SK-N-DZ (cell line): ENCODE measurements at regions not wholly inside any gene's neighbourhood (a gene's known extent, or its start where the extent isn't known, plus 50 kb on each side); places are given as distances from the start of the nearest gene placed in this dataset.
"Not testable (repeated sequence)": the region's sequence is repeated elsewhere in the genome, so short reads cannot be mapped to it uniquely, and the experiment has no call there.

Source experiments
- DNase-seq: peaks from one replicate; pipeline ENCODE4 v3.0.0-alpha.2; 2015; ENCODE audit warnings: low spot score

DNA sequence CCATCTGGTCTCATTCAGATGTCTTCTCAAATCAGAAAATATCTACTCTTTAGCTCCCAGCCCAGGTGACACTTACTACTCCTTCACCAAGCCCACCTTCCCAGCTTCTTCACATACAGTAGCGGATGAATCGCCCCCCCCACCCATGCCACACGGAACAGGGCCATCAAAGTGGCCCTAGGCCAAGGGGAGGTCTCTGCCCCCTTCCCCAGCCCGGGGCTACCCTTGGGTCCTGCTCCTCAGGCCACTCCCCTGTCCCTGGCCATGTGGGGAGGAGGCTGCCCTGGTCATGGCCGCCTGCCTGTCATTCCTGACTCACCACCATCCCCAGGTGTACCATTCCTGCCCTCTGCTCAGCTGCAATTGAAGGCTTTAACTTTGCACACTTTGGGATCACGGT, 142.8 kb downstream of the NECTIN1 start:
- DNase-seq: no peak

GRCh38 chr11:119585043-119585781, 143.8 kb downstream of the NECTIN1 start:
- DNase-seq: no peak

DNA sequence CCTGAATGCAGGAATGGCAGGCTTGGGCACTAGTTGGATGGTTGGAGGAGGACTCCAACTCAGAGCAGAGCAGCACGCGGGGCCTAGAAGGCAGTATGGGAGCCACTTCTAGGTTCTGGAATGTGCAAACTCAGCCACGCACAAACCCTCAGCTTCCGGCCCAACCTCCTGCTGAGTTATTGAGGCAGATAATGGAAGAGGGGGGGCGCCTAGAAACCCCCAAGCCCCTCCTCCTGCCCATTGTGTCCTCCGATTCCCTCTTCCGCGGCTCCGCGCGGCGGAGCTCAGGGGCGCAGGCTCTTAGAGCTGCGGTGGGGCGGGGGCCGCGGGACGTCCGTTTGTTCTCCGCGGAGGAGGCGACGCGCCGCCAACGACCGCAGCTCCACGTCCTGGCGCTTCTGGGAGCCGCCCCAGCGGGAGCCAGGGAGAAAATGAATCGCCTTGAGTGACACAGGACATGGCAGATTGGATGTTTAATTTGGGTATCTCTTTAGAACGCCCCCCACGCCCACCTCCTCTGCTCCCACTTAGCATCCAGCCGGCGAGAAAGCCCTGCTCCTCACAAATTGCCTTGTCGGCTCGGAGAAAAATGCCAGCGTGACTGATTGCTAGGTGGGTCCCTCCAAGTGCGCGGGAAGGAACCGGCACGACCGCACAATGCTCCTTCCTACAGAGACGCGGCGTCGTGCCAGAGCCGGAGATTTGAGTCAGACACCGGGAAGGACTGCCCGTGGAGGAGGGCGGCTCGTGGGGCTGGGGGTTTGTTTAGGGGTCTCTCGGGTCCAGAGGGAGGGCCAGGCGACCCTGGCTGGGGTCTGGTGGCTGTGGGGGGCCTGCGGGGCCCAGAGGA, 144.6 kb downstream of the NECTIN1 start:
- peak; percentile 50 for DNase-seq

GRCh38 chr11:119583585-119583984, 145.4 kb downstream of the NECTIN1 start:
- DNase-seq: no peak

- DNase-seq: not testable (repeated sequence)
Measured at GRCh38 chr11:119581396-119581795, 147.6 kb downstream of the NECTIN1 start.

GRCh38 chr11:119580751-119581150, 148.2 kb downstream of the NECTIN1 start:
- DNase-seq: no peak

DNA sequence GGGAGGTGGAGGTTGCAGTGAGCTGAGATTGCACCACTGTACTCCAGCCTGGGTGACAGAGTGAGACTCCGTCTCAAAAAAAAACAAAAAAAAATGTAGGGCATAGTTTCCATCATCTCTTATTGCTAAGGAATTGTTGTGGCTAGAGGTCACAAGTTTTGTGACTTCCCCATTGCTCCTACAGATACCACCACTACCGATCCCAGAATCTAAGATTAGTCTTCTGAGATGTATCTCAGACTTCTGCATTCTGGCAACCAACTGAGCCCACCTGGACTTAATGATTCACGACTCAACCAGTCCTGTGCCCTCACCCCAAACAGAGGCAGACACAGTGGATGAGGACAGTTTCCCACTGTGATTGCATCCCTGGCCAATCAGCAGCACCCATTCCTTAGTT, 148.9 kb downstream of the NECTIN1 start:
- DNase-seq: no peak

DNA sequence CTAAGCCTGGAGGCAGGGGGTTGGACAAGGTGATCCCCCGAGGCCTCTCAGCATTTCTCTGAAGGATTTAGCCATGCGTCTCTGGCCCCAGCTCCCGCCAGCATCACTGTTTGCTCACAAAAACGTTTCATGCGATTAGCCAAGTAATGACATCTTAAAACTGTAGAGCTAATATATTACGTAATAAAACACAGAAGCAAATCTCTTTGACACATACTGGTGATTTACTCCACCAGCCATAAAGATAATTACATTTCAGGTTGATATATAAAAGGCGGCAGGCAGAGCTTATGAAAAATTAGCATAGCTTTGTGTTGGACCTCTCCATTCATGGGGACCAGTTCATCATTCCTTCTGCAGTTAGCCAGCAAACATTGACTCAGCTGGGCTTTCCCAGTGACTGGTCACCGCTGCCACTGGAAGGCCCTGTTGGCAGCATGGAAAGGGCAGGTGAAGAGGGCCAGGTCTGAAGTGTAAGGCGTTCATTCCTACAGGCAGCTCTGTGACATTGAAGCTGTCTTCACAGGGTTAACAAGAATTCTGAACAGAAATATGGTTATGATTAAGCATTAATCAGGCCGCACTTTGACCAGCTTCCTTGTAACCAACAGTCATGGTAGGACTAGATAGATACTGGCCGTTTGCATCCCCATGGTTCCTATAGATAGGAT, 150.3 kb downstream of the NECTIN1 start:
- DNase-seq: no peak

DNA sequence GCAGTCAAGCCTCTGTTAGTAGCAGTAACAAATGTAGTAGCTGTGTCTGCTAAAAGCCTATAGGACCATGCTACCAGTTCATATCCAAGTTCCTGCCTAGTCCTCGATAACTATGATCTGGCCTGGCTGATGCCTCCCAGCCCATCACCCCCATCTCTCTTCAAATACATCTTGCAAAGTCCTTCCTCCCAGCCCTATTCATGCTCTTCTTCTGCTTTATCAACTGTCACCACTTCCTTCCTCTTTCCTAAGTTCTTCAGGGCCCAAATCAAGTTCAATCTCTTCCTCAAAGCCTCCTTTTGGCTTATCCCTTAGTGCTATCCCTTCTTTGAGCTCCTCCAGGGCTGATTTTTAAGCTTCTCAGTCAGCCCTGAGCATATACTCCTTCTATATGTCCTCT, 150.9 kb upstream of the THY1 start:
- DNase-seq: no peak

DNA sequence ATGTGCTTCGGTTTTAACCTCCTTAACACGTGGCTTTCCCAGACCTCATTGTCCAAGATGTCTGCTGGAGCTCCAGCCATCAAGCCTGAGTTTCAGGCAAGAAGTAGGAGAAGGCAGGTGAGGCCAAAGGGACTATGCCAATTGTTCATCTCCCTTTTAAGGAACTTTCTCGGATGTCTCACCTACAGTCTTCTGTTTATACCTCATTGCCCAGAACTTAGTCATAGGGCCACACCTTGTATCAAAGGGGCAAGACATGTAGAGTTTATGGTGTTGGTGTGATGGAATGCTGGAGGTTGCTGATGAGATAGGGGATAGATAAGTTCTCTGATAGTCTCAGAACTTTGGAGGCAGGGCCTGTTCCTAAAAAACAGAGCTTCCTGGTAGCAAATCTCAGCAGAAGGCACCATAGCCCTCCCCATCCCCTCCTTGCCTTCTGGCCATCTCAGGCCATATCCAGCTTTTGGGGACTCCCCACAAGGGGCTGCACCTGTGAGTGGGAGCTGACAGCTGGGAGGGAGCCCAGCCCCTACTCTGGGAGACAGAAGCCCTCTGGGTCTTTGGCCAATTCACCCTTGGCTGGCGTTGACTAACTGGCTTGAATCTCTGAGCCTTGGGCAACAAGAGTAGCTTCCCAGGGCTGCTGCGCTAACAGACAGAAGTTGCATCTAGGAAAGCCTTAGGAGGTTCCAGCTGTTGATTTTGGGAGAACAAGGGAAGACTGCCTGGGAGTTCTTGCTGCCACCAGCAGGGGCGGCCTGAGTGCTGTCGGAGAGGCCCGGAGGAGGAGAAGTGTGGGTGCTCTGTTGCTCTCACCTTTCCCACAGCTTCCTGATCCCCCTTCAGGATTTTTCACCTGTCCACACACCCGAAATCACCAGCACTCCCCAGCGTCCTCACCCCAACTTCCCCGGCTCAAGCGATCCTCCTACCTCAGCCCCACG, 149.8 kb upstream of the THY1 start:
- no peak for DNase-seq

DNA sequence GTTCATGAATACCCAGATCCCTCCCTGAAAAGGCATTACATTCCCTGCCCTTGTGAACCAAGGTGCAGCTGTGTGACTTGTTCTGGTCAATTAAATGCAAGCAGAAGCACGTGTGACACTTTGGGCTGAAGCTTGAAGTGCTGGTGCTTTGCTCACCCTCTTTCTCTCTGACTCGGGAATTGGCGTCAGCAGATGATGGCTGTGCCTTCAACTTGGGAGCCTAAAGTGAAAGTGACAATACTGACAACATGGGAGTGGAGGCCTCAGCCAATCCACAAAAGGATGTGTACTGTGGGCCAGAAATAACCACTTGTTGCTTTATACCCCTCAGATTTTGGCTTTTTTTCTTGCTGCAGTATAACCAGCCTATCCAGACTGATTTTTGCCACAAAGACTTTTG, 148.3 kb upstream of the THY1 start:
- DNase-seq: no peak

DNA sequence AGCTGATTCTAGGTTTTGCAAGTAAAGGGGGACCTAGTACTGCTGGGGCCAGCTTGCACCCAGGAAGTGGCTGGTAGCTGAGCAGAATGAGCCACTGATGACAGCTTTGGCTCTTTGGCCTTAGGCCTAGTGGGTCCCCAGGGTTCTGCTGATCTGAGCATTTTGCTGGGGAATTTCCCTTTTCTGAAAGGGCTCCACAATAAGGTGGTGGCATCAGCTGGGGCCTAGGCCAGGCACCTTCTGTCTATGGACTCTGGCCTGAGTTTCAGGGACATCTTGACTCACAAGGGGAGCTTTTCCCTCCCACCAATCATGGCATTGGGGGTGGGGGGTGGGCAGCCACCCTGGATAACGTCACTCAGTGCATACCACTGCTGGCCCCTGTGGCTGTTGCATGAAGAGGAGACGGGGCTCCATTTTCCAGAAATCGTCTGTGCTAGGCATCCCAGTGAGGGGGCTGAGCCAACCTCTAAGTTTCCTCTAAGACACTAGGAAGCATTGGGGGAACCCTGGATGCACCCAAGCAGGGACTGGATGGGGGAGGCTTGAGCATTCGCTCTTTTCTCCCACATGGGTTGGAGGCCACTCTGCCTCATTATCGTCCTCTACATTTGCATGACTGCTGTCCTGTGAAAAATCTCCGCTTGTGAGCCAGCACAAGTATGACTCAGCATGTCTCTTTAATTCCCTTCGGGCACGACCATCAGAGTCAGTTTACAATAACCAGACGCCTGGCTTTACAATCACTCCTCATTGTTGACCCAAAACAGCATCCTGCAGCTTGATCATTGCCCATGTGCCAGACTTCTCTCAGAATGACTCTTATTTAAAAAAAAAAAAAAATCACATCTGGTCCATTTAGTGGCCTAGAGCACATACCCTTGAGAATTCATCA, 145.0 kb upstream of the THY1 start:
- peak; percentile 91 for DNase-seq

- DNase-seq: no peak
Measured at GRCh38 chr11:119566319-119566718, 143.3 kb upstream of the THY1 start.

DNA sequence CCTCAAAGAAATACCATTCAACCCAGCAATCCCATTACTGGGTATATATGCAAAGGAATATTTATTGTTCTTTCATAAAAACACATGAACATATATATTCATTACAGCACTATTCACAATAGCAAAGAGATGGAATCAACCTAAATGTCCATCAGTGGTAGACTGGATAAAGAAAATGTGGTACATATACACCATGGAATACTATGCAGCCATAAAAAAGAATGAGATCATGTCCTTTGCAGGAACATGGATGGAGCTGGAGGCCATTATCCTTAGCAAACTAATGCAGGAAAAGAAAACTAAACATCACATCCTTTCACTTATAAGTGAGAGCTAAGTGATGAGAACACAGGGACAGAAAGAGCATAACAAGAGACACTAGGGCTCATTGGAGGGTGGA, 142.7 kb upstream of the THY1 start:
- DNase-seq: not testable (repeated sequence)

DNA sequence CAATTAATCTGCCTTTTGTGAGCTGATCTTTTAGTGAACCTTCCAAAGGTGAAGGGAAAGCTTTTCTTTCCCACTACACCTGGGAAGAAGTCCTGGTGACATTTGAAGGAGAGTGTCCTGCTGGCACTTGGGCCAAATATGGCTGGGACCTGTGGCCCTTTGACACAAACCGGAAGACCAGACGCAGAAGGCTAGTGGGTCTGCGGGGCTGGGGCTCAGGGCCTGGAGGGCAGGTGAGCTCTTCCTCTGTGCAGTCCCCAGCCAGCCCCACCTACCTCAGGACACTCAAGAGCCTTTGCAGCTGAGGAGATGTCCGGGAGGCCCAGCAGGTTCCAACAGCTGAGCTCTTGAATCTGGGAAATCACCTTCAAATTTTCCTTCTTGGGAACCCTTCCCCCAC, 138.0 kb upstream of the THY1 start:
- no peak for DNase-seq

GRCh38 chr11:119560291-119560690, 137.3 kb upstream of the THY1 start:
- peak; percentile 4 for DNase-seq

DNA sequence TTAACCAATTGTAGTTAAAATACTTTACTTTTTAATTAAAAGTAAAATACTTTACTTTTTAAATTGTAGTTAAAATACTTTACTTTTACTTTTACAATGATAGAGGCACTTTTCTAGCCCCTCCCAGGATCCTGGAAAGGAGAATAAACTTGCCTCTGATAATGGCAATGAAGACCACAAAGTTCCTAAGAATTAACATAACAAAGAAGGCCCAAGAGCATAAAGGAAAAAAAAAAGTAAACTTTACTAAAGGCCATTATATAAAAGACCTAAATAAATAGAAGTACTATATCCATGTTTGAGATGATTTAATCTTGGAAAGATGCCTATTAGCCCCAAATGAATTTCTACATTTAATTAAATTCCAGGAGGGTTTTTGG, 129.1 kb upstream of the THY1 start:
- no peak for DNase-seq

- no peak for DNase-seq
Measured at GRCh38 chr11:119551420-119552105, 128.6 kb upstream of the THY1 start.

- no peak for DNase-seq
Measured at GRCh38 chr11:119550053-119550752, 127.2 kb upstream of the THY1 start.
